ENCODE measurements at regions not wholly inside any gene's neighbourhood (a gene's known extent, or its start where the extent isn't known, plus 50 kb on each side); places are given as distances from the start of the nearest gene placed in this dataset.

DNA sequence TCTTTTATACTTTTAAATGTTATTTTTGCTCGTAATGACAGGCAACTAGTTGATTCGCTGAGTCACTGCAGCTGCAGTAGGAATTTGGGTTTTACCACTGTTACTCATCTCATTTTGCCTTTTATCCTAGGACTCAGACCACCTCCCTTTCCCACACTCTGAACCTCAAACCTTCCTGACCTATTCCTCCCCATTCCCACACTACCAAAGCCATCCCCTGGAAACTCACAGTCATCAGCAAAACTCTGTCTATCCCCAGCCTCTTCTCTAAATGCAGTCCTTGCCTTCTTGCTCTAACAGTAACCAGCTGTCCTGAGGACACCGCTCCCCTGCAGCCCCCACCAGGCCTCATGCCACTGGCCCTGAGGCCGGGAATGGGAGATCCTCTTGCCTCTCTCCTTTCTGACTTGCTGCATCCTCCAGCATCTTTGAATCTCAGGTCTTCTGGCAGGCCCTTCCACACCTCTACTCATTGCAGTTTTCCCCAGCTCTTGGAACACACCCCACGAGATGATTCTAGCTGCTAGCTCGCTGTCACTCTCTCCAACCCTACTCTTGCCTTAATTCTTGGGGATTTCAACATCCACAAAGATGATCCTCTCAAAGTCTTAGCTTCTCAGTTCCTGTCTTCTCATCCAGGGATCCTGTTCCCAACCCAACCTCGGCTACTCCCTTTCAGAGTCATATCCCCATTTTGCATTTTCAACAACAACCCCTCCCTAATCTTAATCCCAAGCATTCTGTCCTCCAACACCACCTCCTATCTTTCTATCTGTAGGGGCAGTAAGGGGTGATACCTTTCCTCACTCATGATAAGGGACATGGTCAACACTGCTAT is 55.9 kb upstream of the C3orf80 start:
- intact Hi-C loops (cut with DNase I): loop anchor here in 2 of 3 donors (10.0 kb wide), 2 partner anchors 175 to 245 kb away; no protein-coding TSS in a partner anchor
- Histone ChIP-seq H3K4me1 (no peaks in the 10 kb centered on the region), H3K9me3 (no peaks in the 10 kb centered on the region), H3K27ac (no peak overlapping the region), H3K4me3 (no peak overlapping the region), H3K36me3 (no peaks in the 10 kb centered on the region), H3K27me3 (no peaks in the 10 kb centered on the region)
- 75 to 79% methylated on average over 7 of the region's 7 CpGs for WGBS, 2 donors
- DNase-seq (no peak), FAIRE-seq (no peak), ATAC-seq (peak in 1 of 4 donors; percentile 66)
- TF ChIP-seq, protein P1, sequence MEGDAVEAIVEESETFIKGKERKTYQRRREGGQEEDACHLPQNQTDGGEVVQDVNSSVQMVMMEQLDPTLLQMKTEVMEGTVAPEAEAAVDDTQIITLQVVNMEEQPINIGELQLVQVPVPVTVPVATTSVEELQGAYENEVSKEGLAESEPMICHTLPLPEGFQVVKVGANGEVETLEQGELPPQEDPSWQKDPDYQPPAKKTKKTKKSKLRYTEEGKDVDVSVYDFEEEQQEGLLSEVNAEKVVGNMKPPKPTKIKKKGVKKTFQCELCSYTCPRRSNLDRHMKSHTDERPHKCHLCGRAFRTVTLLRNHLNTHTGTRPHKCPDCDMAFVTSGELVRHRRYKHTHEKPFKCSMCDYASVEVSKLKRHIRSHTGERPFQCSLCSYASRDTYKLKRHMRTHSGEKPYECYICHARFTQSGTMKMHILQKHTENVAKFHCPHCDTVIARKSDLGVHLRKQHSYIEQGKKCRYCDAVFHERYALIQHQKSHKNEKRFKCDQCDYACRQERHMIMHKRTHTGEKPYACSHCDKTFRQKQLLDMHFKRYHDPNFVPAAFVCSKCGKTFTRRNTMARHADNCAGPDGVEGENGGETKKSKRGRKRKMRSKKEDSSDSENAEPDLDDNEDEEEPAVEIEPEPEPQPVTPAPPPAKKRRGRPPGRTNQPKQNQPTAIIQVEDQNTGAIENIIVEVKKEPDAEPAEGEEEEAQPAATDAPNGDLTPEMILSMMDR (IDR thresholded peaks at IDR 0.05): no peak

DNA sequence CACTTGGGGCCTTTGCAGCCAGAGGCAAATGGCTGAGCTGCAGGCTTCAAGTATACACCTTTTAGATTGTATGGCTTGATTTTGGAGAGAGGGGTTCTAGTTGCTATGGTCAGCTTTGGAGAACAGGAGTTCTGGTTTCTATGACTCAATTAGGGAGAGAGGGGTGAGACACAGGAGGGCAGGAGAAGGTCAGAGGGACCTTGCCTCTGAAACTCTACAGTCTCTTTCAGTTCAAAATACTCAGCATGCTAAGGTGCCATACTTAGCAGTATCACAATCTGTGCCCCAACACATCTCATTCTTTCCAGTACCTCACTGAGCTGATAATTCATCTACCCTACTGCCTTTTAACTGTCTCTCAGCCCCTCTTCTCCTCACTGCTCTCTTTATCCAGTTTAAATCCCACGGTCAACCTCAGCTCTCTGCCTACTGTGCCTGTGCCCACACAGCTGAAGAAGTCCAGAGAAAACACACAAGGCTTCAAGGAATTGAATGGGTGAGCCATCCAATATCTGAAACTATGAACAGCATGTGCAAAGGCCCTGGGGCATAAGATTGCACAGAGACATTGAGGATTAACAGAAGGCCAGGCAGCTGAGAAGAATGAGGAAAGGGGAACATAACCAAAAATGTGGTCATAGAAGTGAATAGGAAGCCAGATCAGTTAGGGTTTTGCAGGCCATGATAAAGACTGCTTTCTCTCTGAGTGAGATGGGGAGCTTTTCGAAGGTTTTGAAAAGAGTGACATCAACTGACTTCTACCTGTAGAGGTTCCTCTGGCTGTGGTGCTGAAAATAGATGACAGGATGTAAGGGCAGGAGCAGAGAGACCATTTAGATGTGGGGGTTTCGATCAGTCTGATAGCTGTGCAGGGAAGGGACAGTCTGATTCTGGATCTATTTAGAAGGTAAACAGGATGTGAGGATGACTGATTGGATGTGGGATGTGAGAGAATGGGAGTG is 54.5 kb upstream of the C3orf80 start:
- Histone ChIP-seq H3K27me3 (no peaks in the 10 kb centered on the region), H3K4me1 (no peaks in the 10 kb centered on the region), H3K36me3 (no peaks in the 10 kb centered on the region), H3K4me3 (no peak overlapping the region), H3K27ac (no peak overlapping the region), H3K9me3 (no peaks in the 10 kb centered on the region)
- ATAC-seq (no peak), DNase-seq (no peak), FAIRE-seq (no peak)
- WGBS, 2 donors: 88 to 89% methylated on average over 3 of the region's 3 CpGs
- intact Hi-C loops (cut with DNase I): no loop called here
- TF ChIP-seq, protein P1 (IDR thresholded peaks at IDR 0.05): no peak

DNA sequence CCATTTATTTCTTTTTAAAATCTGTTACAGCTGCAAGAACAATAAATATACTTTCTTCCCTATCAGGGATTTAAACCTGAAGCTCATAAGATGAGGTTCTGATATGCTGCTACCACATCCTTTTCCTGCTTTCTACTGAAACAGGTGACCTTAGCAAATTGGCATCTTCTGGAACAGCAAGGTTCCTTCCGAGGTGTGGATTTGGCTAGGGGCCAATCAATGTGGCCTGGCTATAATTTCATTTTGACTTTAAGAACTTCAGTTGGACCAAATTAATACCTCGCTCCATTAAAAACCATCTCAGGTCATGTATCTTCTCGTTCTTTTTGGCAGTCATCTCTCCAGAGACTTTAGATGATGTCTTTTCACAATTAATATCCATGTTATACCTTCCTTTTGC is 53.4 kb upstream of the C3orf80 start:
- no peaks in the 10 kb centered on the region for H3K36me3 ChIP-seq
- H3K4me1 ChIP-seq: no peaks in the 10 kb centered on the region
- DNase-seq: no peak
- no peak overlapping the region for H3K27ac ChIP-seq
- H3K4me3 ChIP-seq: no peak overlapping the region
- ATAC-seq: no peak
- H3K9me3 ChIP-seq: no peaks in the 10 kb centered on the region
- no peak for FAIRE-seq
- WGBS, 2 donors: 60 to 65% methylated on average over 3 of the region's 3 CpGs
- TF ChIP-seq, protein P1 (IDR thresholded peaks at IDR 0.05): no peak
- intact Hi-C loops (cut with DNase I): no loop called here
- H3K27me3 ChIP-seq: no peaks in the 10 kb centered on the region

DNA sequence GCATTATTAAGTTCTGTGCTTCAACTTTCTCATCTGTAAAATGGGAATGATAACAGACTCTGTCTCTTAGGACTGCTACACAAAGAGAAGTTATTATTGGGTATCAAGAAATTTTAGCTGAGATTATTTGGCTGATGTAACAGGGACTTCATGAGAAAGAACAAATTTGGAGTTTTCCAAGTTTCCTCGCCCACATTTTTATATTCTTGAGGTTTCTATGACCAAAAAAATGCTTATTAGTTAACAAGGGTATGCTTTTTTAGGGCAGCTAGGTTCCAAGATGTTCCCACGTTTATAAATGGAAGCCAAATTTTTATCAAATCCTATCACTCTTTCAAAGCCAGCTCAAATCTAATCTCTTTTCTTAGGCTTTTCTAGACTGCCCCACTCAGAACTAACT is 50.6 kb upstream of the C3orf80 start:
- ATAC-seq (no peak), DNase-seq (no peak), FAIRE-seq (no peak)
- H3K4me3 ChIP-seq: no peak overlapping the region
- no peaks in the 10 kb centered on the region for H3K27me3 ChIP-seq
- TF ChIP-seq, protein P1 (IDR thresholded peaks at IDR 0.05): no peak
- no peaks in the 10 kb centered on the region for H3K9me3 ChIP-seq
- WGBS, 2 donors: 73 to 90% methylated on average over 2 of the region's 2 CpGs
- no peak overlapping the region for H3K27ac ChIP-seq
- intact Hi-C loops (cut with DNase I): no loop called here
- H3K4me1 ChIP-seq: no peaks in the 10 kb centered on the region
- no peaks in the 10 kb centered on the region for H3K36me3 ChIP-seq

Data from pancreas (tissue), 10 donors.